G401 (cell line): ENCODE measurements at regions not wholly inside any gene's neighbourhood (a gene's known extent, or its start where the extent isn't known, plus 50 kb on each side); places are given as distances from the start of the nearest gene placed in this dataset.

ENCODE experiments used
- DNase-seq: peaks from one replicate; pipeline ENCODE4 v3.0.0-alpha.2; 2015; ENCODE audit warnings: low spot score
- in situ Hi-C: cut with HindIII; loops from 2 replicates; pipeline ENCODE4 v1.10.0; 2016; ENCODE audit warnings: low sequenced_read_pairs, mixed read lengths

DNA sequence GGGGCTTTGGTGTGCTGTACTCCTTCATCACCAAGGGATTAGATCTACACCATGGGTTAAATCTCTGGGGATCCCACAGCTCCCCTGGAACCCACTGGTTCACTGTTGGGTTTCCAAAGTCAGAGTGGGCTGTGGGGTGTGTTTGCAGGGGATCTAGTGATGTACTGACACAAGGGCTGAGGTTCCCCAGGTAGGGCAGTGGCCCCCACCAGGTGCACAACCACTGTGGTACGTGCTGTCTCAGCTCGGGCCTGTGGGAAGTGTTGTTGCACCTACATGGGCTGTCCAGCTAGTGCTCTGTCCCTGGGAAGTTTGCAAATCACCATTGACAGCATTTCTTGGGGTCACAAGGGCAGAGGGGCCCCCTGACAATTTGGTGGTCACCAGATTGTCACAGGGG is 134.4 kb upstream of the CDH8 start:
- in situ Hi-C loops, result no loop called here

DNA sequence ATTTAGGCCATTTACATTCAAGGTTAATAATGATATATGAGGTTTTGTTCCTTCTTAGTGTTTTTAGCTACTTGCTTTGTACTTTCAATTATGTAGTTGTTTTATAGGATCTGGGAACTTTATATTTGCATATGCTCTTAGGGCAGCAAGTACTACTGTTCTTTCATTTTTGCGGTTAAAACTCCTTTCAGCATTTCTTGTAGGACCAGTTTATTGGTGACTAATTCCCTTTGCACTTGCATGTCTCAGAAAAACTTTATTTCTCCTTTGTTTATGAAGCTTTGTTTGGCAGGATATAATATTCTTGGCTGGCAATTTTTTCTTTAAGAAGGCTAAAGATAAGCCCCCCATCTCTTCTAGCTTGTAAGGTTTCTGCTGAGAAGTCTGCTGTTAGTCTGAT is 131.3 kb upstream of the CDH8 start:
- in situ Hi-C loops, result no loop called here
- no peak for DNase-seq

More for the DNA sequence above, 134.4 kb upstream of the CDH8 start:
- no peak for DNase-seq

DNA sequence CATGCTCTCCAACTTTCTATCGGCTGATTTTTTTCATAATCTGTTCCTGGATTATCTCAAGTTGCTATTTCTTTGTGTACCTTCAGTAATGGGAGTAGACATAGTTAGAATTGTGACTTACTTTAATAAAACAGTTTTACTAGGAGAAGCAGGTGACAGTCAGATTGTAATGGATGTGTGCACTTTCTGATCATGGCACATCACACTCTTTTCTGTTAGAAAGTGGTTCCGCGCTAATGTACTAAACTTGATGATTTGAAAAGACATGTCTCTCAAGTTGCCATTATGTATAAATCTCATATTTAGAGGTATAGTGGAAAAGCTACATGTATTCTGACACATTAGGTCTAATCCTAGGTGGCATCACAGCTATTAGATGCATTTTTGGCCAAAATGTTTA is 121.3 kb upstream of the CDH8 start:
- in situ Hi-C loops, result no loop called here
- DNase-seq, result no peak

DNA sequence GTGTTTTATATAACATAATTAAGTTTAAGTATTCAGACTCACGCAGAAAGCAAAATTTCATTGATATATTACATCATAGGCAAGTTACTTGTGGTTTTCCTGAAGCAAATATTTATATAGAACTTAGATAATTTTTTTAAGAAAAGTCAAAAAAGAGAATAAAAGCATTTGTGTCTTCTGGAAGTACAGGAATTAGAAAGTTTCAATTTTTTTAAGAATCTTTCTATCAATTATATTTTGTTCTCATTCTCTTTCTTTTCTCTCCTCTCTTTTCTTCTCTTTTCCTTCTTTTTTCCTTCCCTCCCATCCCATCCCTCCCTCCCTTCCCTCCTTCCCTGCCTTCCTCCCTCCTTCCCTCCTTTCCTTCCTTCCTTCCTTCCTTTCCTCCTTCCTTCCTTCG is 120.7 kb upstream of the CDH8 start:
- no peak for DNase-seq

DNA sequence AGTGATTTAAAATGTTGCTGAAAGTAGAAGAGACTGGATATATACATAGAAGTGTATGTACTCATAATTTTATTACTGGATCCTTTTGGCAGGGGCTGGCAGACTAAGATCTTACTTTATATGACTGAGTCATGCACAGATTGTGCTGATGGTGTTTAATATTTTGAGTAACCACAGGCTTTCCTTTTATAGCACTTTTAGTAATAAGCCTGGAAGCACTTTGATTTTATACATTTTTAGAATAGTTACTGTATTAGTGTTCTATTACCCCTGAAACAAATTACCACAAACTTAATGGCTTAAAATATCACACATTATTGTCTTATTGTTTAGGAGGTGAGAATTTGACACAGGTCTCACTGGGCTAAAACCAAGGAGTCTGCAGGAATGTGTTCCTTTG is 113.4 kb upstream of the CDH8 start:
- in situ Hi-C loops, result no loop called here
- DNase-seq, result no peak

More for the DNA sequence above, 120.7 kb upstream of the CDH8 start:
- in situ Hi-C loops, result no loop called here

DNA sequence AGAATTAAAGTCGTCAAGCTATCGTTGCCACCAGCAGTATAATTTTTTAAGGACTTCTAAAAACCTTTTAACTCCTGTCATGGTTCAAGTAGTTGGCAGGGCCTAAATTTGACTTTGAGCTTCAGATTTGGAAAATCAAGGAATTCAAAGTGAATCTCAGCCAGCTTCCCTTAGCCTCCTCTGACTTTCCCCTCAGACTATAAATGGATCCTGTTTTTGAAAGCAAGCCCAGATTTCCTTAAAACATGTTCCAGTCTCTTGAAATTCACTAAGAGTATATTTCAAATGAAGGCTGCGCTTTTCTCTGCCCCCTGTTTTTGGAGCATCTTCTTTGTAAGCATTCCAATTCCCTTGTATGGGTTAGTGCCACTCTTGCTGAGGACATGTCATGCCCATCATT is 101.8 kb upstream of the CDH8 start:
- in situ Hi-C loops, result no loop called here
- no peak for DNase-seq

DNA sequence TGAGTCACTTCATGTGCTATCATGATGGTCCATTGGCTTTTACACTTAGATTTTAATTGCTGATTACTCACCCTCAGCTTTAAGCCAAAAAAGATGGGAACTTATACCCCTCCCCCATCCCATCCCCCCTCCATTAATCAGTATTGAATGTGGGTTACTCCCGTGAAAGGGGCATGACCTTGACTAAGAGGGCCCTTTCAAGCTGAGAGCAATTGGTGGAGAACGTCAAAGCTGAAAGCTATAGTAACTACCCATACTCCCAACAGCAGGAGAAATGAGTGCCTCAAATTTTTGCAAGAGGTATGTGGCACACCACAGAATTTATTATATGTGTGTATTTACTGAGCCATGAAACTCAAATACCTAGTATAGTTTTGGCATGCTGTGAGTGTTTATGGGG is 99.7 kb upstream of the CDH8 start:
- DNase-seq, result no peak
- in situ Hi-C loops, result no loop called here

DNA sequence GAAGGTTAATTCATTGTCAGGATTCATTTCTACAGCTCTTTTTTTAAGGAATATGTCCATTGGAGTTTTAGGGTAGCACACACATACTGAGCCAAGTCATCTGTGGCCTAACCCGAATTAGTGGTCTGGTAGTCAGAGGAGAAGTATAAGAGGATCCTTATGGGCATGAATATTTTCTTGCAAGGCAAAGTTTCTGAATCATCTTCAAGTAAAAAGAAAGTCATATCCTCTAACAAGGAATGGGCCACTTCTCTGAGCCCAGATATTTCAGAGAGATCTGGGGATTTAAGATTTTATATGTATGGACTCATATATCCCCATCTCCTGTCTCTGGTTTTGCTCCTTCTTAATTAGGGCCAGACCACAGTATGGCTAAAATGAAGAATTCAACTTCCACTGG is 99.2 kb upstream of the CDH8 start:
- in situ Hi-C loops, result no loop called here
- no peak for DNase-seq

DNA sequence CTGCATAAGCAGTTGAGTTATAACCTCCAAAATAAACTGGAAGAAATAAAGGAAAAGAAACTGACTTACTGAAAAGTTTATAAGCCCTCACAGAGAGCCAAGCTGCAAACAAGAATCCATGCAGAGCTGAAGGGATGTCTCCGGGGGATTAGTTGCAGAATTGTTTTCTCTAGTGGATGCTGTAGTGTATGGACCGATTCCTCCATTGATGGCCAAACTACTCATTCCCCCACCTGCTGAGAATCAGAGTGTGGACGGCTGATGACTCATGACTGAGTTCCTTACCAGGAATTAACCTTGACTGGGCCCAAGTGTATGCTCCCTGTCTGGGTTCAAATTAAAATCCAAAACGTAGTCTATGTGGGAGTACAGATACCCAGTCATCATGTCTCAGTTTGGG is 93.9 kb upstream of the CDH8 start:
- in situ Hi-C loops, result no loop called here
- no peak for DNase-seq

DNA sequence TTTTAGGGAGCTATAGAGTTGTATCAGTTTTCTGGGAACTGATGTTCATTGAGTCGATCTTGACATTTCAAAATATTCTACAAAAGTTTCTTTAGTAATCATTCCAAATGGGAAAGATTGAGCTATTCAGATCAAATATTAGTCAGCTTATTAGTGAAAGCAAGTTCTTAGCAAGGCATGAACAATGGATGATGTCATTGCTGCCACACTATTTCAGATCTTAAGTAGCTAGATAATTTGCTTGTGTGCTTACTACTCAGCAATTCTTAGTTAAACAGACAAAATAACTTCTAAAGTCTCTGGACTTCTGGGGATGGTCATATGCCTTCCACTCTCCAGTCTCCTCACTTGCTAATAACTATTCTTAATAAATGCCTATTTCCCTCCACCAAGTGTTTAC is 69.0 kb upstream of the CDH8 start:
- DNase-seq, result no peak
- in situ Hi-C loops, result no loop called here

DNA sequence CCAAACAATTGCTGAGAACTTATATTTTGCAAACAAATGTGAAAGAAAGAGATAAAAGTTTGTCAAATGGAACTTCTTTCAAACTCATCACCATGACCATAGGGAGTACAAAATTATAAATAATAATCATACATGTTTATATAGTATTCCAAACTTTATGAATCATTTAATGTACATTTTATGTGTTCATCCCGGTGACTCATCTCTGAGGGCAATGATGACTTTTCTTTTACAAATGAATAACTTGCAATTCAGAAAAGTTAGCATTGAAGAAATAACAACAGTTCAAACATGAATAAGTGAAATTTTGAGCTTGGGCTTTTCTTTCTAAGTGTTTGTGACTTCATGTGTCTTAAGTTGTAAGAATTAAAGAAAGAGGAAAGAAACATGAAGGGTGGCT is 66.3 kb upstream of the CDH8 start:
- no peak for DNase-seq
- in situ Hi-C loops, result no loop called here

DNA sequence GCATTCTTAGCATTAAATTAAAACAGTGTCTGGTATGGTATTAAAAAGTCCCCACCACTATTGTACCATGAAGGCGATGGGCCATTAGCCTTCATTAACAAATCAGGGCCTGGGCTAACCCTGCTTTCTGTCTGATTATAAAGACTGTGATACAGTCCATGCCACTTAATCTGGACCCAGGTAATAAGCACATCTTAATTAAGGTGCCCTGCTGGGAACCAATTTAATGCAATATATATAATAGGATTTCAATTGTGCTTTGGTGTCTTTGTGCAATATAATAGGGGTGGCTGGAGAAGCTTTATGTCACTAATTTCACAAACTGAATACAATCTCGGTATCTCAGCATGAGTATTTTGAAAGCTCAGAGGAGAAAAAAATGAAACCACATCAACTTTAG is 64.4 kb upstream of the CDH8 start:
- in situ Hi-C loops, result no loop called here
- no peak for DNase-seq

DNA sequence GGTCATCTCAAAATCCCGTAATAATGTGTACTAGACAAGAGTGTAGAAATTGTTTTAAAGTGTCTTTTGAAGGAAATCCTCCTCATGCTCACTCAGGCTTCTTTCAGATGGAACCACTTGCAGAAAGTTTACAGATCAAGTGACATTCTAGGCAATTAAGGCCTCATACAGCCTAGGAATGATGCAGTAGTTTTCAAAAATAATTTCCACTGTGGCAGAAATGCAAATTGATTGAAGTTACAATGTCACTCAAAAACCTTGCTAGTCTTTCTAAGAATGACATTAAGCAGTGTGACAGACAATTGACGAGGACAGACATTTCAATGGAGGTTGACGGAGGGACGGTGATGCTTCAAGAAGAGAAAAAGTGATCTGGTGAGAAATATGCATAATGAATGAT is 53.5 kb upstream of the CDH8 start:
- in situ Hi-C loops, result no loop called here
- no peak for DNase-seq

DNA sequence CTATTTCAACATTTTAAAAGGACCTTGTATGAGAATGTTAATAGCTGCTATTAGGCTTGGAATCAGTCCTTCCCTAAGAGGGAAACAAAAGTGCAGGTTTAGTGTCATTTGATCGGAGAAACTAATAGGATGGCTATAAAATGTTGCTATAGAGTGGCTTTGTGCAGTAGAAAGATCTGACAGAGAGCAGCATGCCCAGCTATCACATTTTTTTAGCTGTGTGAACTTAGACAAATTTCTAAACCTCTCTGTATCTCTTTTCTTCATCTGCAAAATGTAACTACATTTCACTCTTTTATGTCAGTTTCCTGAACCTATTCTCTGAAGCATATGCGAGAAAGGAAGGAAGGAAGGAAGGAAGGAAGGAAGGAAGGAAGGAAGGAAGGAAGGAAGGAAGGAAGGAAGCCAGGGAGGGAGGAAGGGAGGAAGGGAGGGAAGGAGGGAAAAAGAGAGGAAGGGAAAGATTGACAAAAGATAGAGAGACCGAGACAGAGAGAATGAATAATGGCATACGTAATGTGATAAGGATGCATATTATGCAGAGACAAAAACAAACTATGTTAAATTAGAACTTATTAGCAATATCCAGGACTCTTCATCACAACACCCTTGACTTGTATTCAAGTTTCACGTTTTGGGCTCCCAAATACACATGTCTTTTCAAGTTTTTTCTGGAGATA is 52.6 kb upstream of the CDH8 start:
- DNase-seq, result no peak
- in situ Hi-C loops, result no loop called here
